ENCODE measurements at regions not wholly inside any gene's neighbourhood (a gene's known extent, or its start where the extent isn't known, plus 50 kb on each side); places are given as distances from the start of the nearest gene placed in this dataset.

GRCh38 chrX:122582280-122582974 lies 601.7 kb upstream of the GRIA3 start:
- H3K4me3 ChIP-seq: no peak overlapping the region
- no peaks in the 10 kb centered on the region for H3K9me3 ChIP-seq
- no peak overlapping the region for H3K27ac ChIP-seq
- intact Hi-C loops (cut with DNase I): no loop called here
- 63 to 76% (median 67%) methylated on average over 4 of the region's 4 CpGs for WGBS, 3 donors
- no peak for TF ChIP-seq EP300 (IDR thresholded peaks at IDR 0.05)
- TF ChIP-seq CTCF (IDR thresholded peaks at IDR 0.05): no peak
- TF ChIP-seq POLR2A (IDR thresholded peaks at IDR 0.05): no peak
- no peaks in the 10 kb centered on the region for H3K36me3 ChIP-seq
- DNase-seq: no peak
- H3K27me3 ChIP-seq: no peaks in the 10 kb centered on the region
- H3K4me1 ChIP-seq (ENCODE audit: insufficient read depth): no peaks in the 10 kb centered on the region

GRCh38 chrX:122582975-122583305 lies 601.1 kb upstream of the GRIA3 start:
- H3K4me3 ChIP-seq: no peak overlapping the region
- H3K9me3 ChIP-seq: no peaks in the 10 kb centered on the region
- no peak for TF ChIP-seq POLR2A (IDR thresholded peaks at IDR 0.05)
- no peak for TF ChIP-seq EP300 (IDR thresholded peaks at IDR 0.05)
- no peak for TF ChIP-seq CTCF (IDR thresholded peaks at IDR 0.05)
- H3K27me3 ChIP-seq: no peaks in the 10 kb centered on the region
- H3K4me1 ChIP-seq (ENCODE audit: insufficient read depth): no peaks in the 10 kb centered on the region
- no peak for DNase-seq
- intact Hi-C loops (cut with DNase I): no loop called here
- H3K36me3 ChIP-seq: no peaks in the 10 kb centered on the region
- H3K27ac ChIP-seq: no peak overlapping the region

GRCh38 chrX:122583551-122583950 lies 600.5 kb upstream of the GRIA3 start:
- DNase-seq: no peak
- Histone ChIP-seq H3K9me3 (no peaks in the 10 kb centered on the region), H3K27ac (no peak overlapping the region), H3K4me1 (ENCODE audit: insufficient read depth) (no peaks in the 10 kb centered on the region), H3K4me3 (no peak overlapping the region), H3K27me3 (no peaks in the 10 kb centered on the region), H3K36me3 (no peaks in the 10 kb centered on the region)
- 31 to 40% (median 32%) methylated on average over 3 of the region's 3 CpGs for WGBS, 3 donors
- TF ChIP-seq POLR2A (IDR thresholded peaks at IDR 0.05) (no peak), CTCF (IDR thresholded peaks at IDR 0.05) (no peak), EP300 (IDR thresholded peaks at IDR 0.05) (no peak)
- intact Hi-C loops (cut with DNase I): no loop called here

GRCh38 chrX:122584981-122585380 lies 599.1 kb upstream of the GRIA3 start:
- Histone ChIP-seq H3K36me3 (no peaks in the 10 kb centered on the region), H3K27me3 (no peaks in the 10 kb centered on the region), H3K4me3 (no peak overlapping the region), H3K9me3 (no peaks in the 10 kb centered on the region), H3K27ac (no peak overlapping the region), H3K4me1 (ENCODE audit: insufficient read depth) (no peaks in the 10 kb centered on the region)
- DNase-seq: no peak
- TF ChIP-seq EP300 (IDR thresholded peaks at IDR 0.05) (no peak), POLR2A (IDR thresholded peaks at IDR 0.05) (no peak), CTCF (IDR thresholded peaks at IDR 0.05) (no peak)
- 35 to 45% (median 41%) methylated on average over 2 of the region's 2 CpGs for WGBS, 3 donors
- intact Hi-C loops (cut with DNase I): no loop called here

All from ovary (tissue), 7 donors.